ENCODE measurements at regions not wholly inside any gene's neighbourhood (a gene's known extent, or its start where the extent isn't known, plus 50 kb on each side); places are given as distances from the start of the nearest gene placed in this dataset.

GRCh38 chr14:76947078-76947837 lies 81.2 kb downstream of the IRF2BPL start:
- TF ChIP-seq POLR2A (IDR thresholded peaks at IDR 0.05; ENCODE audit: low read length) (no peak), GATA1 (IDR thresholded peaks at IDR 0.05; ENCODE audit: low read depth, low read length) (no peak)

Measured in erythroblast (primary cell).